Neural cell (in vitro differentiated cells): ENCODE measurements at regions not wholly inside any gene's neighbourhood (a gene's known extent, or its start where the extent isn't known, plus 50 kb on each side); places are given as distances from the start of the nearest gene placed in this dataset.

Source experiments
- POLR2AphosphoS5 ChIP-seq: IDR thresholded peaks from 2 replicates; pipeline ENCODE4 v1.6.1; 2012
- RAD21 ChIP-seq: fragments of 450-650 bp; conservative IDR thresholded peaks from 2 replicates; pipeline ENCODE4 v1.6.1; 2014; ENCODE audit warnings: antibody characterized with exemption, mild to moderate bottlenecking, moderate library complexity
- TF ChIP-seq, protein P1 (sequence below): fragments of 450-650 bp; IDR thresholded peaks from 2 replicates; pipeline ENCODE4 v1.5.1; 2014; ENCODE audit warnings: antibody characterized with exemption, mild to moderate bottlenecking, moderate library complexity; ENCODE audit not compliant: poor library complexity, severe bottlenecking

DNA sequence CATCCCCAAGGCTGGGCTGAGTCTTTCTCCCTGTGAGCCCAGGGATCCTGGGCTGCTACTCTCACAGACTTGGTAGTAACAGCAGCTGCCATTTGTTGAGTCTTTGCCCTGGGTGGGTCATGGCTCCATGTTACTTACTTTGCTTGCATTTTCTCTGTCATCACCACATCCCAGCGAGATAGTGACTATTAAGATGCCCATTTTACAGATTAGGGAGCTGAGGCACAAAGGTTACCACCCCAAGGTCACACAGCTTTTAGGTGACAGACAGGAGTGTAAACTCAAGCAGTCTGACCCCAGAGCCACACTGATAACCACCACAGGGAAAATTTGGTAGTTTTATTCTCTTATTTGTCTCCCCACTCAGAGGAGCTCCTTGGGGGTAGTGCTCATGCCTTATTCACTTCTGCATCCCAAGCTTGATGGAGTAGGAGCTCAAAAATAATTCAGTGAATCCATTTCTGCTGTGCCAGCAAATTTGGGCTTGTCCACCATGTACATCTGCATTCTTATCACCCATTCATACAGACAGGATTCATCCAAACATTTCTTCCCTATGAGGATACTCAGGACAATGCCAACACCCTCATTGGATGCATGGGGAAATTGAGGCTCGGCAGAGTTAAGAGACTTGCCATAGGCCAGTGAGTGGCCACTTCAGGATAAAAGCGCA, 263.2 kb downstream of the CBLN1 start:
- TF ChIP-seq, protein P1, sequence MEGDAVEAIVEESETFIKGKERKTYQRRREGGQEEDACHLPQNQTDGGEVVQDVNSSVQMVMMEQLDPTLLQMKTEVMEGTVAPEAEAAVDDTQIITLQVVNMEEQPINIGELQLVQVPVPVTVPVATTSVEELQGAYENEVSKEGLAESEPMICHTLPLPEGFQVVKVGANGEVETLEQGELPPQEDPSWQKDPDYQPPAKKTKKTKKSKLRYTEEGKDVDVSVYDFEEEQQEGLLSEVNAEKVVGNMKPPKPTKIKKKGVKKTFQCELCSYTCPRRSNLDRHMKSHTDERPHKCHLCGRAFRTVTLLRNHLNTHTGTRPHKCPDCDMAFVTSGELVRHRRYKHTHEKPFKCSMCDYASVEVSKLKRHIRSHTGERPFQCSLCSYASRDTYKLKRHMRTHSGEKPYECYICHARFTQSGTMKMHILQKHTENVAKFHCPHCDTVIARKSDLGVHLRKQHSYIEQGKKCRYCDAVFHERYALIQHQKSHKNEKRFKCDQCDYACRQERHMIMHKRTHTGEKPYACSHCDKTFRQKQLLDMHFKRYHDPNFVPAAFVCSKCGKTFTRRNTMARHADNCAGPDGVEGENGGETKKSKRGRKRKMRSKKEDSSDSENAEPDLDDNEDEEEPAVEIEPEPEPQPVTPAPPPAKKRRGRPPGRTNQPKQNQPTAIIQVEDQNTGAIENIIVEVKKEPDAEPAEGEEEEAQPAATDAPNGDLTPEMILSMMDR: no peak
- TF ChIP-seq RAD21 (no peak), POLR2AphosphoS5 (no peak)
